ENCODE measurements at regions not wholly inside any gene's neighbourhood (a gene's known extent, or its start where the extent isn't known, plus 50 kb on each side); places are given as distances from the start of the nearest gene placed in this dataset.
"Not testable (repeated sequence)": the region's sequence is repeated elsewhere in the genome, so short reads cannot be mapped to it uniquely, and the experiment has no call there.

- not testable (repeated sequence) for TF ChIP-seq POLR2AphosphoS5 (IDR thresholded peaks at IDR 0.05; ENCODE audit: low read depth, low read length); CTCF (IDR thresholded peaks at IDR 0.05 in 2 of 3, conservative IDR thresholded peaks at IDR 0.05 in 1 of 3; ENCODE audit: borderline replicate concordance in 1 of 3, insufficient read depth in 1 of 3, low read depth in 2 of 3, low read length in 2 of 3); SRF (IDR thresholded peaks at IDR 0.05; ENCODE audit: low read depth)
Measured at GRCh38 chr16:21346756-21347491, 68.8 kb upstream of the CRYM start.

All from HCT116 (cell line).